Kidney capillary endothelial cell (primary cell): ENCODE measurements at regions not wholly inside any gene's neighbourhood (a gene's known extent, or its start where the extent isn't known, plus 50 kb on each side); places are given as distances from the start of the nearest gene placed in this dataset.
A peak's percentile ranks its signal among the peaks of the same experiment; 100 is the strongest.
"Not testable (repeated sequence)": the region's sequence is repeated elsewhere in the genome, so short reads cannot be mapped to it uniquely, and the experiment has no call there.

Experiments
- DNase-seq: peaks from one replicate; pipeline ENCODE4 v3.0.0-alpha.2; 2018; ENCODE audit warnings: low spot score

DNA sequence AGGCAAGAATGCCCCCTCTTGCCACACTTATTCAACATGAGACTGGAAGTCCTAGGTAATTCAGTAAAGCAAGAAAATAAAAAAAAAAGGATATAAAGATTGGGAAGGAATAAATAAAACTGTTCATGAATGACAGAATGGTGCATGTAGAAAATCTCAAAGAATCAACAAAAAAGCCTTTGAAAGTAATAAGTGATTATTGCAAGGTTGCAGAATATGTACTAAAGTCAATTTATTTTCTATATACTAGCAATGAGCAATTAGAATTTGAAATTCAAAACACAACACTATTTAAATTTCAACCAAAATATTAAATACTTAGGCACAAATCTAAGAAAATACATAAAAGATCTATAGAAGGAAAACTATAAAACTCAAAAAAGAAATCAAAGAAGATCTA lies 58.6 kb downstream of the MAGEA10 start:
- DNase-seq: no peak

DNA sequence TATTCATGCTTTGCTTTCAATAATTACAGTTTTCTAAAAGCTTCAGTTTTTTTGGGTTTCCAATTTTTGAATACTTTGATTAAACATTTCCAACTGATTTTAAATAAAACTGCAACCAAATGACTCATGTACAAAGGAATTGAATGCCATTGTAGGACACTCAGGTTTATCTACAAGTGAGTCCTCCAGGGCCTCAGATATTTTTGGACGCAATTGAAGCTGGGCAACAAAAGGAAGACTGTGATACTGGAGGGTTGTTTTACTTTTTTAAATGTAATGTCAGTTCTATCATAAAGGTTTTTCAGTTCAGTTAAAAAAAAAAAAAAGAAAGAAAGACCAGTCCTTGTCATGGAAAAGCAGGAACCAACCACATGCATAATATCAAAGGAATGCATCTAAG lies 64.2 kb downstream of the MAGEA10 start:
- no peak for DNase-seq

DNA sequence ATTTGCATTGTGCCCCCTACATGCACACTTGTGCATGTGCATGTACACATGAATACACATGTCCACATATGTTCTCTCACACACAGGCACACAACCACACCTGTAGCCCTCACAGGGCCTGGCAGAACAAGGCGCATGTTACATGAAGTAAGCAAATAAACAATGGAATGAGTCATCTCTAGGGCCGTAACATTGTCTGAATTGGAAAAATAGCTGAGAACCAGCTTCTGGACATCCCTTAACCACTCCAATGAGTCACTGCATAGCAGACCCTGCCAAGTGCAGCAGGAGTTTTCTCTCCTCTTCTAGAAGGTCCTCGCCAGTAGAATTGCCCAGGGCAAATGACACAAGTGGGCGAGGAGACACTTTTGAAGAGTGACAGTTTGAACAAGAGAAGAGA lies 66.1 kb downstream of the MAGEA10 start:
- DNase-seq: peak; percentile 55

DNA sequence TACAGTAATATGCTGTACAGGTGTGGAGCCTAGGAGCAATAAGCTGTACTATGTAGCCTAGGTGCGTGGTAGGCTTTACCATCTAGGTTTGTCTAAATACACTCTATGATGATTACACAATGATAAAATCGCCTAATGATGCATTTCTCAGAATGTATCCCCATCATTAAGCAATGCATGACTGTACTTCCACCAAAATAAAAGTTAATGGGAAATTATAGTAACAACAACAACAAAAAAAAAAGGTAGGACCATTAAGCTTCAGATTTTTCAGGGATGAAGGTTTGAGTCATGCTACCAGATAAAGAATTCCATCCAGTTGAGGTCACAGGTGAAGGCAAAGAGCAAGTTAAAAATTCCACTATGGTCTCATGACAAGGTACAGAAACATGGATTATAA lies 68.2 kb downstream of the MAGEA10 start:
- DNase-seq: no peak

DNA sequence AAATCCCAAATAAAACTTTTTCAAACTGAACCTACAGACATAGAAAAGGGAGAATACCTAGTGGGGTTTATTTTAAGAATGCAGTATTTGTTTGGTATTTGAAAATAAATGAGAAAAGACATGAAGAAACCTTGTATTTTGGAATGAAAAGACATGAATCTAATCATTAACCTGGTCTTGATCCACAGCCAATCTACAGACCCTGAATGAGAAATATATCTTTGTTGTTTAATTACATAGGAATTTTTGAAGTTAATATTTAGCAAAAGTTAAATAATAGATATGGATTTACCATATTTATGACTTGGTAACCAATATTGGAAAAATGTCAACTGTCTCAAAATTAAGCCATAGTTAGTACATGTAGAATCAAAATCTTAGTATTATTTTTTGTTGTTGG lies 76.8 kb downstream of the MAGEA10 start:
- no peak for DNase-seq

DNA sequence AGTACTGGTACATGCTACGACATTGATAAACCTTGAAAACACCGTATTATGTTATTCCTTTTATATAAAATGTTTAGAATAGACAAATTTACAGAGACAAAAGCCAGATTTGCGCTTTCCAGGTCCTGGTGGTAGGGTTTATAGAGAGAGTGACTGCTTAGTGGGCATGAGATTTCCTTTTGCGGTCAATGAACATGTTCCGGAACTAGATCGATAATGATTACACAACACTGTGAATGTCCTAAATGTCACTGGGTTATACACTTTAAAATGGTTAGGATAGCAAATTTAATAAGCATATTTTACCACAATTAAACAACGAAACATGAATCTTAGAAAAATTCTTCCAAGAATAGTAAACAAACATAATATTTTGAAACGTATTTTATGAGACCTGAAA lies 77.3 kb downstream of the MAGEA10 start:
- no peak for DNase-seq

DNA sequence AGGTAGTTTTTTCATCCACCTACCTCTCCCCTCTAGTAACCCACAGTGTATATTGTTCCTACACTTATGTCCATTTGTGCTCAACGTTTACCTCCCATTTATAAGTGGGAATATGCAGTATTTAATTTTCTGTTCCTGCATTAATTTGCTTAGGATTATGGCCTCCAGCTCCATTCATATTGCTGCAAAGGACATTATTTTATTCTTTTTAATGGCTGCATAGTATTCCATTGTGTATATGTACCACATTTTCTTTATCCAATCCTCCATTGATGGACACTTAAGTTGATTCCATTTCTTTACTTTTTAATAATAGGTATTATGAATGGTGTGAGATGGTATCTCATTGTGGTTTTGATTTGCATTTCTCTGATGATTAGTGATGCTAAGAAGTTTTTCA lies 76.1 kb upstream of the GABRE start:
- not testable (repeated sequence) for DNase-seq

DNA sequence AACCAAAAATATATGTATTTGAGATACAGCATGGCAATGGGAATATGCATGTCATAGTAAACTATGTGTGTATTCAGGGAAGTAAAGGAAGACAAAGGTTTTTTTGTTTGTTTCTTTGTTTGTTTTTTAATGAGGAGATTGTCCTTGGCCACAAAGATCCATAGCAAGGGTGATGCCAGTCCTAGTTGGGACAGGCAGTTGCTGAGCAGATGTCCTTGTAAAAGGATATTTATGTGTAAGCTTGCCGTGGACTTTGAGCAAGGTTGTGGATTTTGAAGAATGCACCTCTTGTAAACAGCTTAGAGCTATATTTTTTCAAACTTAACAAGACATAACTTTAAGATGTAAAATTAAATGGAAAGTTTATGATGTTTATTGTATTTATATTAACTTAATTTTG lies 69.9 kb upstream of the GABRE start:
- no peak for DNase-seq

DNA sequence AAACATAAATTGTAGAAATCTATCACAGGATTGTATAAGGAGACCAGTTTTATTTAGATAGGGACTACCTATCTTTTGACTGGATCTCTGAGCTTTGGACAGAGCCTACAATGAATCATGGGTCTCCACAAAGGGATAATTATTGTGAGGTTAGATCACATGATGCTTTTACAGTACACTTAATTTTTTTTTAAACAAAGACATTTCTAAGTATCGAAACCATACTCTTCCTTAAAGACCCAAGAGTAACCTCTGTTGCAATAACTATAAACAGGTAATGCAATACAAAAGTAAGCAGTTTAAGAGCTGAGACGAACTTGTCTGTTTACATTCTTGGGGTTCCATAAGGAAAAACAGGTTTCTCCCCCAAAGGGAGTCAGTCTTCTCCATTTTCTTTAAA lies 64.3 kb upstream of the GABRE start:
- no peak for DNase-seq

DNA sequence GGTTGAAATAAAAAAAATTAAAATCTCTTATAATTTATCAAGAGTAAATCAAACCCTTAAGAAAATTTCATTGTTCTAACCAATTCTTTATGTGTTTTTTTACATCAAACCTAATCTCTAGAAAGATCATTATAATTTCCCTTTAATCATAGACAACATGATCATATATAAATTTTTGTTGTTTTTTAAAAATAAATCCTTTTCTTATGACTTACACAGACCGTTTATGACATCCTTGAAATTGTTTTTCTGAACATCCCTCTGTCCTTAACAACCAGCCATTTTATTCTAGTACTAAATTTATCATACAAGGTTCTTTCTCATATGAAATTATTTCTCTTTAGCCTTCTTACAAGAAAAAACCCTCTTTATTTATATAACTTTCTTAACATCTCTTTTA lies 62.7 kb upstream of the GABRE start:
- DNase-seq: no peak

DNA sequence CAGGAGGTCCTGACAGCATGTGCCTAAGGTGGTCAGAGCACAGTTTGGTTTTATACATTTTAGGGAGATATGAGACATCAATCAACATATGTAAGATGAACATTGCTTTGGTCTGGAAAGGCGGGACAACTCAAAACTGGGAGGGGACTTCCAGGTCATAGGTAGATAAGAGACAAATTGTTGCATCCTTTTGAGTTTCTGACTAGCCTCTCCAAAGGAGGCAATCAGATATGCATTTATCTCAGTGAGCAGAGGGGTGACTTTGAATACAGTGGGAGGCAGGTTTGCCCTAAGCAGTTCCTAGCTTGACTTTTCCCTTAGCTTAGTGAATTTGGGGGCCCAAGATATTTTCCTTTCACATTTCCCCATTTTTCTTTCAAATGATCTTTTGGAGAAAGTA lies 56.9 kb upstream of the GABRE start:
- not testable (repeated sequence) for DNase-seq

DNA sequence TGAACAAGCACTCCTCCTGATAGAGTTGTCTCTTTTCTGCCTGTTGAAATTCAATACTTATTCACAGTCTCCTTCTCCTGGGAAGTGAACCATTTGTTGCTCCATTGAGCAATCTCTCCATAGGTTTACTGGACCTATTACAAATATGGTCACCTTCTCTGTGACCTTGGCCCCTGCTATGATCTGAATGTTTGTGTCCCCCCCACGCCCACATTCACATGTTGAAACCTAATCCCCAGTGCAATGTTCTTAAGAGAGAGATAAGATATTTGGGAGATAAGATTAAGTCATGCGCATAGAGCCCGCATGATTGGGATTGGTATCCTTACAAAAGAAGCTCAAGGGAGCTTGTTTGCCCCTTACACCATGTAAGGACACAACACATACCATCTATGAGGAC lies 54.1 kb upstream of the GABRE start:
- DNase-seq: no peak

DNA sequence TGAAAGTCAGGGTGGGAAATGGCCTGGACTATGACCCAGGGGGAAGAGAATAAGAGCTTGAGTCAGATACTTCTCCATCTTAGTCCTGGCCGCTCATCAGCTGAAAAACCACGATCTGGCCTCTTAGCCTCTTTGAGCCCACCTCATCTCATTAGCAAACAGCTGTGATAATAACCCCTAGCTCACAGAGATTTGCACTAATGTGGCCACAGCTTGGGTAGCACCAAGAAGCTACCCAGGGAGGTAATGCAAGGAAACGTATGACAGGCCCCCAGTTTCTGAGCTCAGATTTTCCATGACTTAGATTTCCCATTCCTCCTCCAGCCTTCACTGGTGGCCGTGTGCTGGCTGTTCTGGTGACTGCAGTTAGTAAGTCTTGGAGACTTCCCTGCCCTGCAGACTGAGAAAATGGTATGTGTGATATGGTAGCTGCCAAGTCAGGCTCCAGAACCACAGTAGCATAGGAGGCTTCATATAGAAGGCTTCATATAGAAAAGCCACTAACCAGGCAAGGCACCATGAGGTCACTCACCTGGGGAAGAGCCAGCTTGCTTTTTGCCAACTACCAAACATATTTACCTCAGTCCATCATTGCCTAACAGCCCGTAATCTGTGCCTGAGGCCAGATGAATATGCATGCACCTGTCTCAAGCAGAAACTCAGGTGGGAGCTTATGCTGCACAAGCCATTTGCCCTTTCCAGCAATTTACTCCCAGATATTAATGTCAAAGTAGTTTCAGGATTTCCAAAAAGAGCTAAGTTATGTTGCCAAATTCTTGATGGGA lies 51.4 kb upstream of the GABRE start:
- no peak for DNase-seq

DNA sequence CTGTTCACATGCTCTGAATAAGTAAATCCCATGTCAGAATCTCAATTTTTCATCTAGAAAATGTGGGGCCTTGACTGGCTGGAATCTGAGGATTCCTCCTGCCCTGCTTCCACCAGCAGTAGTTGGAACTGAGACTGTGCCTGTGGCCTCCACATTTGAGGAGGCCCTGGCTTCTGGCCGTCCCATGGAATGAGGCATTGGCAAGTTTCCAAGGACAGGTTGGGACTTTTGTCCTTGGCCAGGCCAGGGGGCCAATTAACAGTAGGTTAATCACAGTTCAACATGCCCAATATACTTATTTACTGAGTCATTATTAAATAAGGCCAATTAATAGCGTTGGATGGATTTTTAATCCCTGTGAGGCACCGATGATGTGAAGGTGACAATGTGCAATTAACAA lies 50.2 kb upstream of the GABRE start:
- no peak for DNase-seq
